Ishikawa (cell line): ENCODE measurements at regions not wholly inside any gene's neighbourhood (a gene's known extent, or its start where the extent isn't known, plus 50 kb on each side); places are given as distances from the start of the nearest gene placed in this dataset.

Experiments used
- CEBPB ChIP-seq: IDR thresholded peaks from 2 replicates; pipeline ENCODE4 v1.6.1; 2012
- CREB1 ChIP-seq: IDR thresholded peaks from 2 replicates; pipeline ENCODE4 v1.6.1; 2012; ENCODE audit warnings: low read depth
- EGR1 ChIP-seq: IDR thresholded peaks from 2 replicates; pipeline ENCODE4 v1.6.1; 2012
- EP300 ChIP-seq: IDR thresholded peaks from 2 replicates; pipeline ENCODE4 v1.6.1; 2012; ENCODE audit warnings: borderline replicate concordance
- FOXM1 ChIP-seq: IDR thresholded peaks from 2 replicates; pipeline ENCODE4 v1.6.1; 2012; ENCODE audit warnings: low read depth, borderline replicate concordance
- NFIC ChIP-seq: IDR thresholded peaks from 2 replicates; pipeline ENCODE4 v1.6.1; 2012
- RAD21 ChIP-seq: IDR thresholded peaks from 2 replicates; pipeline ENCODE4 v1.6.1; 2012; ENCODE audit warnings: low read depth
- TAF1 ChIP-seq: IDR thresholded peaks from 2 replicates; pipeline ENCODE4 v1.6.1; 2012; ENCODE audit warnings: low read depth, mild to moderate bottlenecking
- TCF12 ChIP-seq: IDR thresholded peaks from 2 replicates; pipeline ENCODE4 v1.6.1; 2012; ENCODE audit warnings: low read depth
- TEAD4 ChIP-seq: IDR thresholded peaks from 2 replicates; pipeline ENCODE4 v1.6.1; 2012
- YY1 ChIP-seq: IDR thresholded peaks from 2 replicates; pipeline ENCODE4 v1.6.1; 2012; ENCODE audit warnings: low read depth
- ZBTB7A ChIP-seq: IDR thresholded peaks from 2 replicates; pipeline ENCODE4 v1.6.1; 2012; ENCODE audit warnings: low read depth
- TF ChIP-seq, protein P1 (sequence below): IDR thresholded peaks from 2 replicates; pipeline ENCODE4 v1.6.1; 2012
- TF ChIP-seq, protein P2 (sequence below): IDR thresholded peaks from 2 replicates; pipeline ENCODE4 v1.6.1; 2012
- TF ChIP-seq, protein P3 (sequence below): IDR thresholded peaks from 2 replicates; pipeline ENCODE4 v1.6.1; 2012; ENCODE audit warnings: low read depth, mild to moderate bottlenecking

DNA sequence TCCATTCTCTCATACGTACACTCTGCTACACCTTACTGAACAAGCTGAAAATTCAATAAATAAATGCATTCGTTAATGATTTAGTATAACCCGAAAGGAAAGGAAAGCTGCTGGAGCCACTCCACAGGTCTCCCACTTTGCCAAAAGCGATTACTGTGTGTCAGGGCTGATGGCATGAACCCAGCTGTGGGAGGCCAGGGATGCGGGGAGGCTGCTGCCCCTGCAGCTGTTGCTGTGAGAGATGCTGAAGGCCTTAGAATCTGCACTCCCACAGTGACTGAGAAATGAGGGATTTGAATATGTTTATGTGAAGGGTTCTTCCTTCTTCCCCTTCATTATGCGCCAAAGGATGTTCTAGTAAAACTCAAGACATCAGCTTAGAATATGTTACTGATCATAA lies 58.7 kb upstream of the NBEA start:
- TF ChIP-seq TCF12 (no peak), RAD21 (no peak), ZBTB7A (no peak), CREB1 (no peak)

DNA sequence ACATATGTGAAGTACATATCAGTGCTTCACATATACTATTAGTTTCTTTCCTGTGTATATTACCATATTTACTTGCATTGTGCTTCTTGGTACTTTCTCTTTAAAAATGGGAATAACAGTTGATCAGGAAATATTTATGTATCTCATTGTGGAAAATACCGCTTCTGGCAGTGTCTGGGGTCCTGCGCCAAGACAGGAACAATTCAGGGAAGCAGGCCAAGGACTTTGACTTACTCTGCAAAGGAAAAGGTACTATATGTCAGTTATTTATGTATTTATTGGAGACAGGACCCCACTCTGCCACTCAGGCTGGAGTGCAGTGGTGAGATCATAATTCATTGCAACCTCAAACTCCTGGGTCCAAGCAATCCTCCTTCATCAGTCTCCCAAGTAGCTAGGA lies 57.7 kb upstream of the NBEA start:
- TF ChIP-seq FOXM1 (no peak), TAF1 (no peak), TEAD4 (no peak), ZBTB7A (no peak), EP300 (no peak), CREB1 (no peak), YY1 (no peak), NFIC (no peak), TCF12 (no peak), RAD21 (no peak), CEBPB (no peak)
- TF ChIP-seq, protein P1, sequence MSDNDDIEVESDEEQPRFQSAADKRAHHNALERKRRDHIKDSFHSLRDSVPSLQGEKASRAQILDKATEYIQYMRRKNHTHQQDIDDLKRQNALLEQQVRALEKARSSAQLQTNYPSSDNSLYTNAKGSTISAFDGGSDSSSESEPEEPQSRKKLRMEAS = no peak
- TF ChIP-seq, protein P2, sequence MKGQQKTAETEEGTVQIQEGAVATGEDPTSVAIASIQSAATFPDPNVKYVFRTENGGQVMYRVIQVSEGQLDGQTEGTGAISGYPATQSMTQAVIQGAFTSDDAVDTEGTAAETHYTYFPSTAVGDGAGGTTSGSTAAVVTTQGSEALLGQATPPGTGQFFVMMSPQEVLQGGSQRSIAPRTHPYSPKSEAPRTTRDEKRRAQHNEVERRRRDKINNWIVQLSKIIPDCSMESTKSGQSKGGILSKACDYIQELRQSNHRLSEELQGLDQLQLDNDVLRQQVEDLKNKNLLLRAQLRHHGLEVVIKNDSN = no peak

DNA sequence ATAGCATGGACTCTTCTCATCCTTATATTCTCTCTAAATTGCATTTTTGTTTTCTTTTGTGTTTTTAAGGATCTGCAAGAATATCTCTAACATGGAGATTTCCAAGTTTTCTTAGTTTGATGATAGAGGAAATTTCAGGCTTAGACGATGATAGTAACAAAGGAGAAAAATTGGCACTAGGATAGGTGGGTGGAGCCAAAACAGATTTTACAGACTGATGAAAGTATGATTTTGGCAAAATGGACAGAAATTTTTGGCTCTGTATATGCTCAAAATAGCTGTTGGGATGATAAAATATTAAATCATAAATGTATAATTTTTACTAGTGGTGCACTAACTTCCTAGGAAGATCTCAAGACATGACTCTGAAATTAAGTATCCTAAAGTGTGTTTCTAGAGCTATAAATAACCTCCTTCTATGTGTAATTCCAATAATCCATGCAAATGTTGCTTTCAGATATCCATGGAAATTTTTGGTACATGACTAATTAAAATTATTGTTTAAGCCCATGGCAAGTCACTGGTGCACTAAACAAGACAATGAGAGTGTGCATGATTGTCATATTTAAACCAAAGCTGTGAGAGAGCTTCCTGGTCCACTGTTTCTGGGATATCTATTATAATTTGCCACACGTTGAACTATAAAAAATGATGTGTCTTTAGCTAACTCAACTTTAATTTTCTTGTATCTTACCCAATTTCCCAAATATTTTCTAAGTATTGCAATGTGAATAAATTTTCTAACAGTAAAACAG lies 55.8 kb upstream of the NBEA start:
- TF ChIP-seq, protein P2 = no peak
- TF ChIP-seq EGR1 (no peak), TEAD4 (no peak)

DNA sequence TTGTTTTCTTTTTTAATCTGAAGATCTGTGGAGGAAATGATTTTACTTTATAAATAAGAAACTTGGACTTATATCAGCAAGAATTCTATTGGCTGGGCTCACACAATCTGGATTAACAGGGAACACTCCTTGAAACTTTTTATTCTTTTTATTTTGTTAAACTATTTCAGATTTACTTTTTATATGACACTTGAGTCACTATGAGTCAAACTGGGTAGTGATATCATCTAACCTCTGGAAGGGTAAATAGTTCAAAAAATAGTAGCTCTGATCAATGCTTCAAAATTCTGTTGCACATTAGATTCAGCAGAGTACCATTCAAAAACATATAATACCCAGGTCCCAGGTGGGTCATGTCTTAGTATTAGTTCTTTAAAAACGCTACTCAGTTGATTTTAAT lies 55.1 kb upstream of the NBEA start:
- TF ChIP-seq EGR1 = no peak
- TF ChIP-seq TAF1 = no peak
- no peak for TF ChIP-seq RAD21
- TF ChIP-seq, protein P1 = no peak
- TF ChIP-seq CEBPB = no peak
- no peak for TF ChIP-seq NFIC
- TF ChIP-seq, protein P3, sequence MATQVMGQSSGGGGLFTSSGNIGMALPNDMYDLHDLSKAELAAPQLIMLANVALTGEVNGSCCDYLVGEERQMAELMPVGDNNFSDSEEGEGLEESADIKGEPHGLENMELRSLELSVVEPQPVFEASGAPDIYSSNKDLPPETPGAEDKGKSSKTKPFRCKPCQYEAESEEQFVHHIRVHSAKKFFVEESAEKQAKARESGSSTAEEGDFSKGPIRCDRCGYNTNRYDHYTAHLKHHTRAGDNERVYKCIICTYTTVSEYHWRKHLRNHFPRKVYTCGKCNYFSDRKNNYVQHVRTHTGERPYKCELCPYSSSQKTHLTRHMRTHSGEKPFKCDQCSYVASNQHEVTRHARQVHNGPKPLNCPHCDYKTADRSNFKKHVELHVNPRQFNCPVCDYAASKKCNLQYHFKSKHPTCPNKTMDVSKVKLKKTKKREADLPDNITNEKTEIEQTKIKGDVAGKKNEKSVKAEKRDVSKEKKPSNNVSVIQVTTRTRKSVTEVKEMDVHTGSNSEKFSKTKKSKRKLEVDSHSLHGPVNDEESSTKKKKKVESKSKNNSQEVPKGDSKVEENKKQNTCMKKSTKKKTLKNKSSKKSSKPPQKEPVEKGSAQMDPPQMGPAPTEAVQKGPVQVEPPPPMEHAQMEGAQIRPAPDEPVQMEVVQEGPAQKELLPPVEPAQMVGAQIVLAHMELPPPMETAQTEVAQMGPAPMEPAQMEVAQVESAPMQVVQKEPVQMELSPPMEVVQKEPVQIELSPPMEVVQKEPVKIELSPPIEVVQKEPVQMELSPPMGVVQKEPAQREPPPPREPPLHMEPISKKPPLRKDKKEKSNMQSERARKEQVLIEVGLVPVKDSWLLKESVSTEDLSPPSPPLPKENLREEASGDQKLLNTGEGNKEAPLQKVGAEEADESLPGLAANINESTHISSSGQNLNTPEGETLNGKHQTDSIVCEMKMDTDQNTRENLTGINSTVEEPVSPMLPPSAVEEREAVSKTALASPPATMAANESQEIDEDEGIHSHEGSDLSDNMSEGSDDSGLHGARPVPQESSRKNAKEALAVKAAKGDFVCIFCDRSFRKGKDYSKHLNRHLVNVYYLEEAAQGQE = no peak
- no peak for TF ChIP-seq CREB1
- no peak for TF ChIP-seq FOXM1
- no peak for TF ChIP-seq EP300
